ENCODE measurements at regions not wholly inside any gene's neighbourhood (a gene's known extent, or its start where the extent isn't known, plus 50 kb on each side); places are given as distances from the start of the nearest gene placed in this dataset.
A peak's percentile ranks its signal among the peaks of the same experiment; 100 is the strongest.

GRCh38 chr1:184141361-184141880 is 89.9 kb downstream of the TSEN15 start:
- no peak for DNase-seq (ENCODE audit: low read depth in 2 of 2)

GRCh38 chr1:184143449-184143848 is 91.9 kb downstream of the TSEN15 start:
- DNase-seq (ENCODE audit: low read depth in 2 of 2): no peak

GRCh38 chr1:184145083-184145482 is 93.6 kb downstream of the TSEN15 start:
- DNase-seq (ENCODE audit: low read depth in 2 of 2): no peak

- DNase-seq (ENCODE audit: low read depth in 2 of 2): no peak
Measured at GRCh38 chr1:184146202-184146601, 94.7 kb downstream of the TSEN15 start.

- DNase-seq (ENCODE audit: low read depth in 2 of 2): no peak
Measured at GRCh38 chr1:184150776-184151531, 99.4 kb downstream of the TSEN15 start.

- no peak for DNase-seq (ENCODE audit: low read depth in 2 of 2)
Measured at GRCh38 chr1:184152434-184152898, 100.9 kb downstream of the TSEN15 start.

GRCh38 chr1:184152974-184153373 is 101.4 kb downstream of the TSEN15 start:
- DNase-seq (ENCODE audit: low read depth in 2 of 2): no peak

- no peak for DNase-seq (ENCODE audit: low read depth in 2 of 2)
Measured at GRCh38 chr1:184153731-184154130, 102.2 kb downstream of the TSEN15 start.

GRCh38 chr1:184156521-184157393 is 105.2 kb downstream of the TSEN15 start:
- DNase-seq (ENCODE audit: low read depth in 2 of 2): no peak

- no peak for DNase-seq (ENCODE audit: low read depth in 2 of 2)
Measured at GRCh38 chr1:184157394-184157742, 105.8 kb downstream of the TSEN15 start.

- no peak for DNase-seq (ENCODE audit: low read depth in 2 of 2)
Measured at GRCh38 chr1:184158896-184159681, 107.6 kb downstream of the TSEN15 start.

GRCh38 chr1:184160236-184160635 is 108.7 kb downstream of the TSEN15 start:
- peak in 1 of 2 donors; percentile 7 for DNase-seq (ENCODE audit: low read depth in 2 of 2)

GRCh38 chr1:184161071-184161698 is 109.7 kb downstream of the TSEN15 start:
- peak in 1 of 2 donors; percentile 7 for DNase-seq (ENCODE audit: low read depth in 2 of 2)

GRCh38 chr1:184162281-184162680 is 110.8 kb downstream of the TSEN15 start:
- DNase-seq (ENCODE audit: low read depth in 2 of 2): no peak

GRCh38 chr1:184163674-184164465 is 112.3 kb downstream of the TSEN15 start:
- no peak for DNase-seq (ENCODE audit: low read depth in 2 of 2)

GRCh38 chr1:184164536-184164935 is 113.0 kb downstream of the TSEN15 start:
- no peak for DNase-seq (ENCODE audit: low read depth in 2 of 2)

GRCh38 chr1:184166485-184166884 is 115.0 kb downstream of the TSEN15 start:
- no peak for DNase-seq (ENCODE audit: low read depth in 2 of 2)

GRCh38 chr1:184167352-184167751 is 115.8 kb downstream of the TSEN15 start:
- no peak for DNase-seq (ENCODE audit: low read depth in 2 of 2)

GRCh38 chr1:184170719-184171118 is 119.2 kb downstream of the TSEN15 start:
- no peak for DNase-seq (ENCODE audit: low read depth in 2 of 2)

GRCh38 chr1:184176058-184176457 is 124.5 kb downstream of the TSEN15 start:
- DNase-seq (ENCODE audit: low read depth in 2 of 2): no peak

- no peak for DNase-seq (ENCODE audit: low read depth in 2 of 2)
Measured at GRCh38 chr1:184181044-184181443, 129.5 kb downstream of the TSEN15 start.

Measured in activated CD8-positive, alpha-beta memory T cell treated with anti-CD3 and anti-CD28 coated beads for 4 hours (primary cell).